Coronary artery (tissue), 2 donors: ENCODE measurements at regions not wholly inside any gene's neighbourhood (a gene's known extent, or its start where the extent isn't known, plus 50 kb on each side); places are given as distances from the start of the nearest gene placed in this dataset.
"Not testable (repeated sequence)": the region's sequence is repeated elsewhere in the genome, so short reads cannot be mapped to it uniquely, and the experiment has no call there.

Source experiments
- DNase-seq: peaks from one replicate; pipeline ENCODE4 v3.0.0-alpha.2; 2017; ENCODE audit warnings: low spot score
- H3K27ac ChIP-seq, 2 donors: fragments of 200-600 bp; sonication (generic); one replicate each; pipeline ENCODE4 v1.5.1; 2016 to 2019
- H3K4me3 ChIP-seq: fragments of 200-600 bp; sonication (generic); 2 replicates; pipeline ENCODE4 v1.5.1; 2016; ENCODE audit warnings: mild to moderate bottlenecking, moderate library complexity
- CTCF ChIP-seq: fragments of 200-600 bp; sonication (generic); IDR thresholded peaks from one replicate; pipeline ENCODE4 v1.5.1; 2019; ENCODE audit warnings: antibody characterized with exemption

- no peak for DNase-seq
- H3K27ac ChIP-seq = no peak overlapping the region
- no peak overlapping the region for H3K4me3 ChIP-seq
- no peak for TF ChIP-seq CTCF
Observed at GRCh38 chr7:124643311-124643811, 122.2 kb downstream of the GPR37 start.

GRCh38 chr7:124635416-124635815 lies 130.2 kb downstream of the GPR37 start:
- no peak for TF ChIP-seq CTCF
- Histone ChIP-seq H3K27ac (no peak overlapping the region), H3K4me3 (no peak overlapping the region)
- DNase-seq = no peak

- no peak for DNase-seq
- TF ChIP-seq CTCF = no peak
- Histone ChIP-seq H3K4me3 (no peak overlapping the region), H3K27ac (no peak overlapping the region)
Observed at GRCh38 chr7:124633740-124634139, 131.9 kb downstream of the GPR37 start.

- no peak for DNase-seq
Observed at GRCh38 chr7:124630395-124630794, 135.2 kb downstream of the GPR37 start.

GRCh38 chr7:124618871-124619270 lies 146.7 kb downstream of the GPR37 start:
- no peak for TF ChIP-seq CTCF
- DNase-seq = no peak
- Histone ChIP-seq H3K27ac (no peak overlapping the region), H3K4me3 (no peak overlapping the region)

More at GRCh38 chr7:124630395-124630794, 135.2 kb downstream of the GPR37 start:
- Histone ChIP-seq H3K4me3 (no peak overlapping the region), H3K27ac (no peak overlapping the region)
- TF ChIP-seq CTCF = no peak

GRCh38 chr7:124618051-124618450 lies 147.5 kb downstream of the GPR37 start:
- not testable (repeated sequence) for DNase-seq, H3K4me3 ChIP-seq, H3K27ac ChIP-seq

GRCh38 chr7:124603066-124603465 lies 162.5 kb downstream of the GPR37 start:
- no peak for DNase-seq
- Histone ChIP-seq H3K4me3 (no peak overlapping the region), H3K27ac (no peak overlapping the region)
- TF ChIP-seq CTCF = no peak

- no peak overlapping the region for H3K4me3 ChIP-seq
Observed at GRCh38 chr7:124597509-124597908, 168.1 kb downstream of the GPR37 start.

More at GRCh38 chr7:124597509-124597908, 168.1 kb downstream of the GPR37 start:
- H3K27ac ChIP-seq = no peak overlapping the region
- no peak for DNase-seq
- no peak for TF ChIP-seq CTCF
